OCI-LY1 (cell line): ENCODE measurements at regions not wholly inside any gene's neighbourhood (a gene's known extent, or its start where the extent isn't known, plus 50 kb on each side); places are given as distances from the start of the nearest gene placed in this dataset.

Experiments
- CTCF ChIP-seq: fragments of 200-600 bp; sonication (generic), shearing (Covaris generic); IDR thresholded peaks from 2 replicates; pipeline ENCODE4 v1.5.1; 2017; ENCODE audit warnings: mild to moderate bottlenecking, antibody characterized with exemption, low read length, moderate library complexity, mixed read lengths
- EZH2 ChIP-seq: fragments of 200-600 bp; sonication (generic), shearing (Covaris generic); IDR thresholded peaks from 2 replicates; pipeline ENCODE4 v1.8.0; 2017; ENCODE audit warnings: borderline replicate concordance, mixed run types, mild to moderate bottlenecking, antibody characterized with exemption, low read length, moderate library complexity, mixed read lengths

GRCh38 chr16:66190411-66190810 lies 176.1 kb upstream of the CDH5 start:
- TF ChIP-seq CTCF (no peak), EZH2 (no peak)
